Neural cell (in vitro differentiated cells): ENCODE measurements at regions not wholly inside any gene's neighbourhood (a gene's known extent, or its start where the extent isn't known, plus 50 kb on each side); places are given as distances from the start of the nearest gene placed in this dataset.
"Not testable (repeated sequence)": the region's sequence is repeated elsewhere in the genome, so short reads cannot be mapped to it uniquely, and the experiment has no call there.

ENCODE experiments used
- H2AFZ ChIP-seq: fragments of 200-600, 300-800 bp; sonication (generic), shearing (Covaris generic); 2 replicates; pipeline ENCODE4 v1.6.0; 2014; ENCODE audit warnings: low read depth, mild to moderate bottlenecking, antibody characterized with exemption, low read length, moderate library complexity
- H3F3A ChIP-seq: fragments of 200-600 bp; shearing (Covaris generic); 2 replicates; pipeline ENCODE4 v1.6.1; 2016; ENCODE audit warnings: mild to moderate bottlenecking, moderate library complexity, mixed read lengths, antibody characterized with exemption, low read length; ENCODE audit not compliant: insufficient read depth, poor library complexity, severe bottlenecking
- H3K27ac ChIP-seq: fragments of 200-600, 300-800 bp; sonication (generic), shearing (Covaris generic); 2 replicates; pipeline ENCODE4 v1.5.1; 2014; ENCODE audit warnings: mild to moderate bottlenecking, low read length, moderate library complexity
- H3K27me3 ChIP-seq: fragments of 300-800, 200-600 bp; sonication (generic), shearing (Covaris generic); 2 replicates; pipeline ENCODE4 v1.6.0; 2014; ENCODE audit warnings: mild to moderate bottlenecking, low read depth, low read length, moderate library complexity; ENCODE audit not compliant: insufficient read depth
- H3K36me3 ChIP-seq: fragments of 300-800, 200-600 bp; sonication (generic), shearing (Covaris generic); 2 replicates; pipeline ENCODE4 v1.5.1; 2014; ENCODE audit warnings: mild to moderate bottlenecking, antibody characterized with exemption, low read length, moderate library complexity; ENCODE audit not compliant: insufficient read depth
- H3K4me2 ChIP-seq: fragments of 300-800, 200-600 bp; sonication (generic), shearing (Covaris generic); 2 replicates; pipeline ENCODE4 v1.6.0; 2014; ENCODE audit warnings: mild to moderate bottlenecking, low read length
- H3K4me3 ChIP-seq: fragments of 300-800, 200-600 bp; sonication (generic), shearing (Covaris generic); 2 replicates; pipeline ENCODE4 v1.5.1; 2014; ENCODE audit warnings: mild to moderate bottlenecking, low read length, moderate library complexity
- H3K79me2 ChIP-seq: fragments of 200-600 bp; shearing (Covaris generic); replicated peaks from 2 replicates; pipeline ENCODE4 v1.6.0; 2014; ENCODE audit warnings: mild to moderate bottlenecking, low read length, moderate library complexity; ENCODE audit not compliant: insufficient read depth
- H3K9ac ChIP-seq: fragments of 300-800, 200-600 bp; sonication (generic), shearing (Covaris generic); 2 replicates; pipeline ENCODE4 v1.6.1; 2016; ENCODE audit warnings: mild to moderate bottlenecking, low read length, mixed read lengths
- H3K9me2 ChIP-seq: fragments of 200-600 bp; shearing (Covaris generic); 2 replicates; pipeline ENCODE4 v1.6.1; 2016; ENCODE audit warnings: mild to moderate bottlenecking, low read length, mixed read lengths; ENCODE audit not compliant: insufficient read depth
- H3K9me3 ChIP-seq: fragments of 200-600, 300-800 bp; sonication (generic), shearing (Covaris generic); 2 replicates; pipeline ENCODE4 v1.6.1; 2016; ENCODE audit warnings: mild to moderate bottlenecking, mixed run types, low read length, moderate library complexity, mixed read lengths
- H4K20me1 ChIP-seq: fragments of 200-600 bp; shearing (Covaris generic); 2 replicates; pipeline ENCODE4 v1.6.1; 2016; ENCODE audit warnings: mild to moderate bottlenecking, mixed run types; ENCODE audit not compliant: insufficient read depth
- EP300 ChIP-seq: fragments of 450-650 bp; conservative IDR thresholded peaks from 2 replicates; pipeline ENCODE4 v1.6.1; 2014; ENCODE audit warnings: antibody characterized with exemption, mild to moderate bottlenecking, moderate library complexity; ENCODE audit not compliant: poor library complexity, severe bottlenecking
- EZH2 ChIP-seq: fragments of 200-600, 300-800 bp; shearing (Covaris generic), sonication (generic); IDR thresholded peaks from 2 replicates; pipeline ENCODE4 v1.6.1; 2014; ENCODE audit warnings: antibody characterized with exemption, low read length, borderline replicate concordance, mild to moderate bottlenecking; ENCODE audit not compliant: insufficient read depth, poor library complexity, severe bottlenecking
- MXI1 ChIP-seq: fragments of 450-650 bp; conservative IDR thresholded peaks from 2 replicates; pipeline ENCODE4 v1.6.1; 2014; ENCODE audit warnings: antibody characterized with exemption, mild to moderate bottlenecking; ENCODE audit not compliant: poor library complexity, severe bottlenecking
- POLR2AphosphoS5 ChIP-seq: IDR thresholded peaks from 2 replicates; pipeline ENCODE4 v1.6.1; 2012
- RAD21 ChIP-seq: fragments of 450-650 bp; conservative IDR thresholded peaks from 2 replicates; pipeline ENCODE4 v1.6.1; 2014; ENCODE audit warnings: antibody characterized with exemption, mild to moderate bottlenecking, moderate library complexity
- REST ChIP-seq: IDR thresholded peaks from 2 replicates; pipeline ENCODE4 v1.6.1; 2012; ENCODE audit warnings: borderline replicate concordance
- SMC3 ChIP-seq: fragments of 450-650 bp; conservative IDR thresholded peaks from 2 replicates; pipeline ENCODE4 v1.6.1; 2014; ENCODE audit warnings: antibody characterized with exemption, mild to moderate bottlenecking, moderate library complexity; ENCODE audit not compliant: poor library complexity
- TAF1 ChIP-seq: IDR thresholded peaks from 2 replicates; pipeline ENCODE4 v1.6.1; 2012; ENCODE audit warnings: low read depth
- TF ChIP-seq, protein P1 (sequence below): fragments of 450-650 bp; IDR thresholded peaks from 2 replicates; pipeline ENCODE4 v1.5.1; 2014; ENCODE audit warnings: antibody characterized with exemption, mild to moderate bottlenecking, moderate library complexity; ENCODE audit not compliant: poor library complexity, severe bottlenecking

- Histone ChIP-seq H3K9ac (no peak overlapping the region), H3F3A (no peaks in the 10 kb centered on the region), H2AFZ (no peak overlapping the region), H3K9me3 (no peaks in the 10 kb centered on the region), H3K4me2 (no peak overlapping the region), H3K27me3 (no peaks in the 10 kb centered on the region), H4K20me1 (no peaks in the 10 kb centered on the region), H3K9me2 (no peaks in the 10 kb centered on the region), H3K27ac (no peak overlapping the region), H3K79me2 (no peaks in the 10 kb centered on the region), H3K4me3 (no peak overlapping the region), H3K36me3 (no peaks in the 10 kb centered on the region)
- TF ChIP-seq TAF1 = no peak
- TF ChIP-seq EP300 = no peak
- TF ChIP-seq RAD21 = no peak
- no peak for TF ChIP-seq POLR2AphosphoS5
- TF ChIP-seq EZH2 = no peak
- no peak for TF ChIP-seq SMC3
- TF ChIP-seq REST = no peak
- TF ChIP-seq MXI1 = no peak
- TF ChIP-seq, protein P1, sequence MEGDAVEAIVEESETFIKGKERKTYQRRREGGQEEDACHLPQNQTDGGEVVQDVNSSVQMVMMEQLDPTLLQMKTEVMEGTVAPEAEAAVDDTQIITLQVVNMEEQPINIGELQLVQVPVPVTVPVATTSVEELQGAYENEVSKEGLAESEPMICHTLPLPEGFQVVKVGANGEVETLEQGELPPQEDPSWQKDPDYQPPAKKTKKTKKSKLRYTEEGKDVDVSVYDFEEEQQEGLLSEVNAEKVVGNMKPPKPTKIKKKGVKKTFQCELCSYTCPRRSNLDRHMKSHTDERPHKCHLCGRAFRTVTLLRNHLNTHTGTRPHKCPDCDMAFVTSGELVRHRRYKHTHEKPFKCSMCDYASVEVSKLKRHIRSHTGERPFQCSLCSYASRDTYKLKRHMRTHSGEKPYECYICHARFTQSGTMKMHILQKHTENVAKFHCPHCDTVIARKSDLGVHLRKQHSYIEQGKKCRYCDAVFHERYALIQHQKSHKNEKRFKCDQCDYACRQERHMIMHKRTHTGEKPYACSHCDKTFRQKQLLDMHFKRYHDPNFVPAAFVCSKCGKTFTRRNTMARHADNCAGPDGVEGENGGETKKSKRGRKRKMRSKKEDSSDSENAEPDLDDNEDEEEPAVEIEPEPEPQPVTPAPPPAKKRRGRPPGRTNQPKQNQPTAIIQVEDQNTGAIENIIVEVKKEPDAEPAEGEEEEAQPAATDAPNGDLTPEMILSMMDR = no peak
Measured at GRCh38 chr11:96540875-96541274, 151.1 kb downstream of the JRKL start.

DNA sequence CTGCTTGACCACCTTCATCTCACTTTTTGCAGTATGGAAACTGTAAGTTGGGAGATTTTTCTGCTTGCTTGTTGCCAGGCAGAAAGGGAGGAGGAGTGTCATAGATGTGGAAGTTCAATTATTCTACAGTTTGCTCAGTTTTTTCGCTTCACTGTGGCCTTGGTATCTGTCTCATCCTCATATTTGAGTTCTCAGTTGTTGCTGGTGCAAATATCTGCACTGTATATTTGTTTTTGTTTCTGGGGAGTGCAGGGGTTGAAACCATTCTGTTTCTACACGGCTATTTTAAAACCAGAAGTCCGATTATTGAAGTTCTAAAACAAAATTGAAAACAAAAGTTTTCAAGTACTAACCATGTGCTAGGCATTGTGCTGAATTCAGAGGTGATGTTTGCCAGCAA is 153.4 kb downstream of the JRKL start:
- TF ChIP-seq MXI1 = no peak
- no peak for TF ChIP-seq RAD21
- no peak for TF ChIP-seq SMC3
- no peak for TF ChIP-seq EZH2
- TF ChIP-seq, protein P1 = no peak
- TF ChIP-seq REST = no peak
- TF ChIP-seq EP300 = no peak
- no peak for TF ChIP-seq POLR2AphosphoS5
- no peak for TF ChIP-seq TAF1
- Histone ChIP-seq H3K79me2 (no peaks in the 10 kb centered on the region), H3K9me2 (no peaks in the 10 kb centered on the region), H2AFZ (no peak overlapping the region), H3K4me2 (no peak overlapping the region), H3K27ac (no peak overlapping the region), H3K4me3 (no peak overlapping the region), H4K20me1 (no peaks in the 10 kb centered on the region), H3K9me3 (no peaks in the 10 kb centered on the region), H3K36me3 (no peaks in the 10 kb centered on the region), H3K27me3 (no peaks in the 10 kb centered on the region), H3K9ac (no peak overlapping the region), H3F3A (no peaks in the 10 kb centered on the region)

DNA sequence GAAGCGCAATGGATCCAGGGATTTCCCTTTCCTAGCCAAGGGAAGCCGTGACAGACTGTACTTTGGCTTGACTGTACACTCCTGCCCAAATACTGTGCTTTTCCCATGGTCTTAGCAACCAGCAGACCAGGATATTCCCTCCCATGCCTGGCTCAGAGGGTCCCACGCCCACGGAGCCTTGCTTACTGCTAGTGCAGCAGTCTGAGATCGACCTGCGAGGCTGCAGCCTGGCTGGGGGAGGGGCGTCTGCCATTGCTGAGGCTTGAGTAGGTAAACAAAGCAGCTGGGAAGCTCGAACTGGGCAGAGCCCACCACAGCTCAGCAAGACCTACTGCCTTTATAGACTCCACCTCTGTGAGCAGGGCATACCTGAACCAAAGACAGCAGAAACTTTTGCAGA is 155.4 kb downstream of the JRKL start:
- H3K79me2 ChIP-seq, H3K27me3 ChIP-seq, H2AFZ ChIP-seq, H3F3A ChIP-seq, H3K4me2 ChIP-seq, H3K9ac ChIP-seq, H3K9me3 ChIP-seq, H3K36me3 ChIP-seq, H3K9me2 ChIP-seq, H3K4me3 ChIP-seq, H3K27ac ChIP-seq, H4K20me1 ChIP-seq: not testable (repeated sequence)
